ENCODE measurements at regions not wholly inside any gene's neighbourhood (a gene's known extent, or its start where the extent isn't known, plus 50 kb on each side); places are given as distances from the start of the nearest gene placed in this dataset.

GRCh38 chr5:176162888-176163287, 75.3 kb upstream of the SIMC1 start:
- Histone ChIP-seq H4K20me1 (ENCODE audit: insufficient read depth, low read length) (no peaks in the 10 kb centered on the region), H3K27me3 (ENCODE audit: low read depth, low read length) (peaks cover 57% of the 10 kb centered on the region), H3K9me3 (ENCODE audit: insufficient read depth, low read length) (no peaks in the 10 kb centered on the region), H2AFZ (ENCODE audit: low read depth, low read length) (no peak overlapping the region), H3K79me2 (ENCODE audit: low read length) (no peaks in the 10 kb centered on the region), H3K4me1 (ENCODE audit: low read length) (no peaks in the 10 kb centered on the region), H3K4me2 (ENCODE audit: low read length) (no peak overlapping the region), H3K27ac (ENCODE audit: low read length) (no peak overlapping the region), H3K36me3 (replicated peaks; ENCODE audit: low read depth, low read length) (no peaks in the 10 kb centered on the region), H3K4me3 (ENCODE audit: low read length) (no peak overlapping the region), H3K9ac (ENCODE audit: low read length) (no peak overlapping the region)
- no peak for TF ChIP-seq EZH2phosphoT487 (IDR thresholded peaks at IDR 0.05; ENCODE audit: low read depth)

- Histone ChIP-seq H3K9ac (ENCODE audit: low read length) (no peak overlapping the region), H3K4me2 (ENCODE audit: low read length) (no peak overlapping the region), H3K9me3 (ENCODE audit: insufficient read depth, low read length) (no peaks in the 10 kb centered on the region), H2AFZ (ENCODE audit: low read depth, low read length) (no peak overlapping the region), H4K20me1 (ENCODE audit: insufficient read depth, low read length) (no peaks in the 10 kb centered on the region), H3K27ac (ENCODE audit: low read length) (no peak overlapping the region), H3K36me3 (replicated peaks; ENCODE audit: low read depth, low read length) (no peaks in the 10 kb centered on the region), H3K4me3 (ENCODE audit: low read length) (no peak overlapping the region), H3K79me2 (ENCODE audit: low read length) (no peaks in the 10 kb centered on the region), H3K27me3 (ENCODE audit: low read depth, low read length) (peaks cover 58% of the 10 kb centered on the region), H3K4me1 (ENCODE audit: low read length) (no peaks in the 10 kb centered on the region)
- TF ChIP-seq CTCF (IDR thresholded peaks at IDR 0.05; ENCODE audit: low read depth, low read length) = no peak
- TF ChIP-seq EZH2phosphoT487 (IDR thresholded peaks at IDR 0.05; ENCODE audit: low read depth) = no peak
Measured at GRCh38 chr5:176166427-176166826, 71.8 kb upstream of the SIMC1 start.

GRCh38 chr5:176167800-176168199, 70.4 kb upstream of the SIMC1 start:
- Histone ChIP-seq H3K9me3 (ENCODE audit: insufficient read depth, low read length) (no peaks in the 10 kb centered on the region), H3K9ac (ENCODE audit: low read length) (no peak overlapping the region), H3K79me2 (ENCODE audit: low read length) (no peaks in the 10 kb centered on the region), H3K36me3 (replicated peaks; ENCODE audit: low read depth, low read length) (no peaks in the 10 kb centered on the region), H3K4me2 (ENCODE audit: low read length) (no peak overlapping the region), H2AFZ (ENCODE audit: low read depth, low read length) (no peak overlapping the region), H3K4me1 (ENCODE audit: low read length) (no peaks in the 10 kb centered on the region), H4K20me1 (ENCODE audit: insufficient read depth, low read length) (no peaks in the 10 kb centered on the region), H3K27ac (ENCODE audit: low read length) (no peak overlapping the region), H3K27me3 (ENCODE audit: low read depth, low read length) (peaks cover 50% of the 10 kb centered on the region), H3K4me3 (ENCODE audit: low read length) (no peak overlapping the region)
- TF ChIP-seq CTCF (IDR thresholded peaks at IDR 0.05; ENCODE audit: low read depth, low read length) = no peak
- TF ChIP-seq EZH2phosphoT487 (IDR thresholded peaks at IDR 0.05; ENCODE audit: low read depth) = no peak

- no peak for TF ChIP-seq EZH2phosphoT487 (IDR thresholded peaks at IDR 0.05; ENCODE audit: low read depth)
- no peak for TF ChIP-seq CTCF (IDR thresholded peaks at IDR 0.05; ENCODE audit: low read depth, low read length)
- Histone ChIP-seq H3K9me3 (ENCODE audit: insufficient read depth, low read length) (no peaks in the 10 kb centered on the region), H3K4me3 (ENCODE audit: low read length) (no peak overlapping the region), H4K20me1 (ENCODE audit: insufficient read depth, low read length) (no peaks in the 10 kb centered on the region), H3K4me1 (ENCODE audit: low read length) (no peaks in the 10 kb centered on the region), H3K9ac (ENCODE audit: low read length) (no peak overlapping the region), H3K4me2 (ENCODE audit: low read length) (no peak overlapping the region), H3K27ac (ENCODE audit: low read length) (no peak overlapping the region), H2AFZ (ENCODE audit: low read depth, low read length) (no peak overlapping the region), H3K27me3 (ENCODE audit: low read depth, low read length) (peaks cover 34% of the 10 kb centered on the region), H3K36me3 (replicated peaks; ENCODE audit: low read depth, low read length) (no peaks in the 10 kb centered on the region), H3K79me2 (ENCODE audit: low read length) (no peaks in the 10 kb centered on the region)
Measured at GRCh38 chr5:176169393-176170063, 68.7 kb upstream of the SIMC1 start.

Data from OCI-LY3 (cell line).